CD14-positive monocyte (primary cell): ENCODE measurements at regions not wholly inside any gene's neighbourhood (a gene's known extent, or its start where the extent isn't known, plus 50 kb on each side); places are given as distances from the start of the nearest gene placed in this dataset.
"Not testable (repeated sequence)": the region's sequence is repeated elsewhere in the genome, so short reads cannot be mapped to it uniquely, and the experiment has no call there.

Source experiments
- DNase-seq, 3 donors: peaks; one replicate each; pipeline ENCODE4 v3.0.0-alpha.2; 2011 to 2022
- H2AFZ ChIP-seq: 2 replicates; pipeline ENCODE4 v1.6.0; 2012; ENCODE audit warnings: mild to moderate bottlenecking, low read depth, low read length, inconsistent platforms; ENCODE audit not compliant: insufficient read depth, poor library complexity, severe bottlenecking
- H3K27ac ChIP-seq, 2 donors: 1 replicate in 1 of 2; 2 replicates in 1 of 2; pipeline ENCODE4 v1.5.1; 2012 to 2013; ENCODE audit warnings: low read length in 2 of 2, control low read depth in 1 of 2, inconsistent platforms in 1 of 2, low read depth in 1 of 2, mild to moderate bottlenecking in 1 of 2
- H3K27me3 ChIP-seq, 2 donors: one replicate each; pipeline versions ENCODE4 v1.6.0 to v1.6.1; 2011 to 2013; ENCODE audit warnings: low read length in 2 of 2; ENCODE audit not compliant: control insufficient read depth in 2 of 2, insufficient read depth in 2 of 2
- H3K36me3 ChIP-seq, 2 donors: replicated peaks in 1 of 2; 1 replicate in 1 of 2; 2 replicates in 1 of 2; pipeline versions ENCODE4 v1.5.1 to v1.6.1; 2012 to 2013; ENCODE audit warnings: low read length in 2 of 2, control low read depth in 1 of 2, inconsistent platforms in 1 of 2, mild to moderate bottlenecking in 1 of 2; ENCODE audit not compliant: insufficient read depth in 2 of 2, control insufficient read depth in 1 of 2
- H3K4me1 ChIP-seq, 2 donors: 1 replicate in 1 of 2; 2 replicates in 1 of 2; pipeline versions ENCODE4 v1.5.1 to v1.6.1; 2012 to 2013; ENCODE audit warnings: low read length in 2 of 2, control low read depth in 1 of 2, inconsistent platforms in 1 of 2, mild to moderate bottlenecking in 1 of 2, moderate library complexity in 1 of 2; ENCODE audit not compliant: insufficient read depth in 2 of 2, control insufficient read depth in 1 of 2
- H3K4me2 ChIP-seq: replicated peaks from 2 replicates; pipeline ENCODE3; 2012; ENCODE audit warnings: low read length, moderate library complexity, mild to moderate bottlenecking; ENCODE audit not compliant: poor library complexity, severe bottlenecking; ENCODE audit errors: extremely low read depth
- H3K4me3 ChIP-seq, 3 experiments: fragments of 200-600 bp in 1 of 3; sonication (generic) in 1 of 3; replicated peaks in 1 of 3; 1 replicate in 2 of 3; 2 replicates in 1 of 3; pipeline ENCODE4 v1.5.1; 2011 to 2013; ENCODE audit warnings: low read length in 3 of 3, mild to moderate bottlenecking in 3 of 3, control low read depth in 2 of 3, low read depth in 2 of 3, inconsistent platforms in 1 of 3, moderate library complexity in 1 of 3
- H3K79me2 ChIP-seq: 2 replicates; pipeline ENCODE4 v1.6.0; 2012; ENCODE audit warnings: mild to moderate bottlenecking, control low read depth, inconsistent platforms, low read length, moderate library complexity; ENCODE audit not compliant: insufficient read depth
- H3K9ac ChIP-seq: 2 replicates; pipeline ENCODE4 v1.6.0; 2017; ENCODE audit warnings: low read length, mild to moderate bottlenecking; ENCODE audit not compliant: insufficient read depth, poor library complexity, severe bottlenecking
- H3K9me3 ChIP-seq, 2 donors: replicated peaks in 1 of 2; 1 replicate in 1 of 2; 2 replicates in 1 of 2; pipeline versions ENCODE4 v1.5.1 to v1.6.1; 2012 to 2013; ENCODE audit warnings: low read length in 2 of 2, control low read depth in 1 of 2; ENCODE audit not compliant: control insufficient read depth in 1 of 2, insufficient read depth in 1 of 2
- H4K20me1 ChIP-seq: 2 replicates; pipeline ENCODE4 v1.6.0; 2012; ENCODE audit warnings: mild to moderate bottlenecking, low read length, control low read depth, moderate library complexity; ENCODE audit not compliant: insufficient read depth
- H3K27ac Mint-ChIP-seq, 7 donors: one replicate each; pipeline ENCODE4 v1.8.0; 2020; ENCODE audit warnings: mild to moderate bottlenecking in 7 of 7, mixed read lengths in 7 of 7, moderate library complexity in 6 of 7, inconsistent platforms in 2 of 7
- H3K27me3 Mint-ChIP-seq, 3 donors: one replicate each; pipeline ENCODE4 v1.8.0; 2021 to 2022; ENCODE audit warnings: low read depth in 3 of 3, mild to moderate bottlenecking in 3 of 3, mixed read lengths in 3 of 3, moderate library complexity in 3 of 3, inconsistent platforms in 1 of 3
- H3K36me3 Mint-ChIP-seq, 2 donors: one replicate each; pipeline ENCODE4 v1.8.0; 2020; ENCODE audit warnings: mixed read lengths in 2 of 2, inconsistent platforms in 1 of 2, mild to moderate bottlenecking in 1 of 2
- H3K4me1 Mint-ChIP-seq: one replicate; pipeline ENCODE4 v1.8.0; 2020; ENCODE audit warnings: mild to moderate bottlenecking, mixed read lengths
- H3K4me3 Mint-ChIP-seq, 2 donors: one replicate each; pipeline ENCODE4 v1.8.0; 2020; ENCODE audit warnings: mild to moderate bottlenecking in 2 of 2, mixed read lengths in 2 of 2, moderate library complexity in 1 of 2
- H3K9me3 Mint-ChIP-seq, 7 donors: one replicate each; pipeline ENCODE4 v1.8.0; 2020 to 2022; ENCODE audit warnings: mixed read lengths in 7 of 7, mild to moderate bottlenecking in 6 of 7, moderate library complexity in 6 of 7, inconsistent platforms in 2 of 7
- CTCF ChIP-seq: fragments of 200-600 bp; IDR thresholded peaks from one replicate; pipeline ENCODE4 v1.8.0; 2022; ENCODE audit warnings: antibody characterized with exemption, mild to moderate bottlenecking
- WGBS: methylation state at CpG from one replicate; pipeline ENCODE4 v1.1.5; 2013; ENCODE audit warnings: missing lambda C conversion rate; ENCODE audit not compliant: insufficient coverage; 5-methylcytosine and 5-hydroxymethylcytosine counted together
- intact Hi-C, 2 donors: fragments of 100-400 bp; cut with micrococcal nuclease; formaldehyde crosslinking; loops; one replicate each; pipeline versions ENCODE4 v1.15.0 to v1.15.1; 2023

DNA sequence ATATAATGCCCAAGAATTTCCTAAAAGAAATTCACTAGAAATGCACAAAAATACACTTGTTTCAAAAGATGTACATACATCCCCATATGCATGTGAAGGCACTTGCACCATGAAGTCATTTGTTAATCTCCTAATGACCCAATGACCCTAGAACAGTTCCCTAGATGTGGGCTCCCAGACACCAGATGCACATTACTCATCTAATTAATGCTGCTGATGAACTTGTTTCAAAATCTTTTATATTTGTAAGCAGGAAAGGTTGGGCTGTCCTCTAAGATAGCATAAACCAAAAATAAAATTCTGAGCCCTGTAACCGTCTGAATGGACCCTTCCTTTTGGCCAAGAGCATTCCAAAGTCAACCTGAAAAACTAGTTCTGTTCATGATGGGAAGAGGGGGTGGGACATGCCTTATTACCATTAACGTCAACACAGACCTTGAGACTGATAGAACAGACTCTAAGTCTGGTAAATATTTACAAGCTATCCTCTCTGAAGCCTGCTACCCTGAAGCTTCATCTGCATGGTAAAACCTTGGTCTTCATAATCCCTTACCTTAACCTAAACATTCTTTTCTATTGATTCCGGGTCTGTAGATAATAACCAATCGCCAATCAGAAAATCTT, 91.0 kb upstream of the DAPK1 start:
- Mint-ChIP-seq H3K4me1 (peaks cover 40% of the 10 kb centered on the region), H3K27ac (peak overlapping the region; percentile 91 to 97 (median 94)), H3K9me3 (peaks cover 0 to 6% (median 3%) of the 10 kb centered on the region in 7 donors), H3K4me3 (peak overlapping the region in 1 of 2 donors; percentile 43), H3K27me3 (peaks cover 2 to 5% (median 5%) of the 10 kb centered on the region in 3 donors), H3K36me3 (no peaks in the 10 kb centered on the region)
- Histone ChIP-seq H4K20me1 (no peaks in the 10 kb centered on the region), H2AFZ (no peak overlapping the region), H3K27ac (peak overlapping the region; percentile 4 to 93), H3K4me3 (peak overlapping the region in 1 of 3 experiments; percentile 35), H3K9me3 (peaks cover 0 to 4% of the 10 kb centered on the region in 2 donors), H3K79me2 (no peaks in the 10 kb centered on the region), H3K9ac (peak overlapping the region; percentile 51), H3K4me2 (peak overlapping the region; percentile 61), H3K36me3 (no peaks in the 10 kb centered on the region), H3K27me3 (no peaks in the 10 kb centered on the region), H3K4me1 (peaks cover 30 to 36% of the 10 kb centered on the region in 2 donors)
- DNase-seq: peak; percentile 82 to 92 (median 87)
- intact Hi-C loops: loop anchor here in 1 of 2 donors (5.0 to 10.0 kb wide), 6 partner anchors 71 to 388 kb away; partner anchors contain the start of gene DAPK1
- TF ChIP-seq CTCF: no peak
- WGBS: no CpG with 5 or more reads among the region's 4 CpGs

- peaks cover 18 to 19% of the 10 kb centered on the region in 2 donors for H3K4me1 ChIP-seq
- H3K36me3 ChIP-seq, H3K9ac ChIP-seq, H2AFZ ChIP-seq, H4K20me1 ChIP-seq, H3K4me3 ChIP-seq, H3K4me3 Mint-ChIP-seq, H3K27me3 ChIP-seq, H3K79me2 ChIP-seq, H3K9me3 ChIP-seq, H3K27ac ChIP-seq, DNase-seq, H3K4me2 ChIP-seq, intact Hi-C loops, H3K36me3 Mint-ChIP-seq, H3K9me3 Mint-ChIP-seq, H3K27me3 Mint-ChIP-seq, H3K27ac Mint-ChIP-seq: not testable (repeated sequence)
- WGBS: no CpG with 5 or more reads among the region's 16 CpGs
- peaks cover 24% of the 10 kb centered on the region for H3K4me1 Mint-ChIP-seq
These were observed 87.3 kb upstream of the DAPK1 start for GRCh38 chr9:87410047-87411005.
